ENCODE measurements at regions not wholly inside any gene's neighbourhood (a gene's known extent, or its start where the extent isn't known, plus 50 kb on each side); places are given as distances from the start of the nearest gene placed in this dataset.
"Not testable (repeated sequence)": the region's sequence is repeated elsewhere in the genome, so short reads cannot be mapped to it uniquely, and the experiment has no call there.

- not testable (repeated sequence) for TF ChIP-seq CTCF, POLR2A (IDR thresholded peaks at IDR 0.05)
Observed at GRCh38 chr2:109047569-109047968, 58.5 kb upstream of the EDAR start.
